GM12865 (cell line): ENCODE measurements at regions not wholly inside any gene's neighbourhood (a gene's known extent, or its start where the extent isn't known, plus 50 kb on each side); places are given as distances from the start of the nearest gene placed in this dataset.

ENCODE experiments used
- DNase-seq: peaks from one replicate; pipeline ENCODE4 v3.0.0; 2010; ENCODE audit warnings: low read depth
- H3K4me3 ChIP-seq: 2 replicates; pipeline ENCODE4 v1.5.1; 2011; ENCODE audit warnings: mild to moderate bottlenecking, low read depth, low read length, control low read depth
- TF ChIP-seq, protein P1 (sequence below): IDR thresholded peaks from 2 replicates; pipeline ENCODE4 v1.5.1; 2011; ENCODE audit warnings: low read length, control low read depth, low read depth, inconsistent platforms; ENCODE audit not compliant: insufficient read depth; ENCODE audit errors: missing control alignments

DNA sequence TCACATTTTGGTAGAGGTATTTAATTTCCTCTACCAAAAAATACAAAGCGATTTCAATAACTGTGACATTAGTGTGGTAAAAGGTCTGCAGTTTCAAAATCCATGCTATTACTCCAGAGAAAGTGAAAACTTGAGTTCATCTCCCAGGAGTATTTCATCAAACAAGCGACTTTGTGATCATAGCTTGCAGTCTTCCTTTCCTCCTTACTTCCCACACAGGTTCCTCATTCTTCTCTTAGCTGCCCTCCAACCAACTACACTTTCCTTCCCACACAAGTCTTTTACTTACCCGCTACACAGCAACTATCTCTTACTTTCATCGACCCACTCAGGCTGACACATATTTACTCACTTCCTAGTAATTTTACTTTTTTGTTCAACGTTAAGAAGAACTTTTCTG is 413.4 kb upstream of the USP15 start:
- DNase-seq = no peak
- H3K4me3 ChIP-seq = no peak overlapping the region
- TF ChIP-seq, protein P1, sequence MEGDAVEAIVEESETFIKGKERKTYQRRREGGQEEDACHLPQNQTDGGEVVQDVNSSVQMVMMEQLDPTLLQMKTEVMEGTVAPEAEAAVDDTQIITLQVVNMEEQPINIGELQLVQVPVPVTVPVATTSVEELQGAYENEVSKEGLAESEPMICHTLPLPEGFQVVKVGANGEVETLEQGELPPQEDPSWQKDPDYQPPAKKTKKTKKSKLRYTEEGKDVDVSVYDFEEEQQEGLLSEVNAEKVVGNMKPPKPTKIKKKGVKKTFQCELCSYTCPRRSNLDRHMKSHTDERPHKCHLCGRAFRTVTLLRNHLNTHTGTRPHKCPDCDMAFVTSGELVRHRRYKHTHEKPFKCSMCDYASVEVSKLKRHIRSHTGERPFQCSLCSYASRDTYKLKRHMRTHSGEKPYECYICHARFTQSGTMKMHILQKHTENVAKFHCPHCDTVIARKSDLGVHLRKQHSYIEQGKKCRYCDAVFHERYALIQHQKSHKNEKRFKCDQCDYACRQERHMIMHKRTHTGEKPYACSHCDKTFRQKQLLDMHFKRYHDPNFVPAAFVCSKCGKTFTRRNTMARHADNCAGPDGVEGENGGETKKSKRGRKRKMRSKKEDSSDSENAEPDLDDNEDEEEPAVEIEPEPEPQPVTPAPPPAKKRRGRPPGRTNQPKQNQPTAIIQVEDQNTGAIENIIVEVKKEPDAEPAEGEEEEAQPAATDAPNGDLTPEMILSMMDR = no peak

DNA sequence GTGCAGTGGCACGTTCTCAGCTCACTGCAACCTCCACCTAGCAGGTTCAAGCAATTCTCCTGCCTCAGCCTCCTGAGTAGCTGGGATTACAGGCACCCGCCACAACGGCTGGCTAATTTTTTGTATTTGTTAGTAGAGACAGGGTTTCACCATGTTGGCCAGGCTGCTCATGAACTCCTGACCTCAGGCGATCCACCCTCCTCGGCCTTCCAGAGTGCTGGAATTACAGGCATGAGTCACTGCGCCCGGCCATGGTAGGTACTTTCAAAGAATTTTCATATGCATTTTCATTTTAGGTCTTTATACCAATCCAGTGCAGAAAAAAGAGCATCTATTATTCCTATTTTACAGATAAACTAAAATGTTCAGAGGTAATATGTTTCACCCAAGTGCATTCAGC is 411.3 kb upstream of the USP15 start:
- no peak overlapping the region for H3K4me3 ChIP-seq
- DNase-seq = no peak
- TF ChIP-seq, protein P1 = no peak

DNA sequence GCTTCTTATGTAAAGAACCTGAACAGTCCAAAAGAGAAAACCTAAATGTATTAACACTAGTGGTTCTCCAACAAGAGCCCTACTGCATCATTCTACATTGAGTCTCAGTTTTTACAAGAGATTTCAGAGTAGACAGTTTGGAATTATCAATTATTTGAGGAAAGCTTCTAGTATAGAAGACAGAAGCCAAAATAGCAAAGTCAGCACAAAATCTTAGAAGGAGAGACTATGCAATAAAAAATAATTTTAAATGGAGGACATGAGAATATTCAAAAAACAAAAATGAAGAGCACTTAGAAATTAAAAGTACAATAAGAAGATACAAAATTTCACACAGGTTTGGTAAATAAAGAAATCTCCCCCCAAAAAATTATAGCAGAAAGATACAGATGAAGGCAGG is 406.3 kb upstream of the USP15 start:
- TF ChIP-seq, protein P1 = no peak
- DNase-seq = no peak
- no peak overlapping the region for H3K4me3 ChIP-seq

DNA sequence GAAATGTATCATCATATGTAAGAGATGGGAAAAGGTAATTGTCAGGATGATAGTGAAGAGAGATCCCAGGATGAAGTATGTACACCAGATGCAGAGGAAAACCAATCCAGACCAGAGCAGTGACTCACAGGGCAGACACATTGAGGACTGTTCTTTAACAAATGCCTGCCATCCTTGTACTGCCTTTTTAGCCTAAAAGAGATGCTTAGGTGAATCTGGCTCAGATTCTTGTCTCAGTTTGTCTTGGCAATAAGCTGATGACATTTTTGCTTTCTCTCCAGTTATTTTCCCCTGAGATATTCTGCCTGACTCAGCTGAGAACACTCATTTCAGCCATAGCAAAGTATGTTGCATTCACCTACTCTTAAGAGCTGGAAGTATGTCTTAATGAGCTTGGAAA is 405.3 kb upstream of the USP15 start:
- TF ChIP-seq, protein P1 = no peak
- DNase-seq = no peak

DNA sequence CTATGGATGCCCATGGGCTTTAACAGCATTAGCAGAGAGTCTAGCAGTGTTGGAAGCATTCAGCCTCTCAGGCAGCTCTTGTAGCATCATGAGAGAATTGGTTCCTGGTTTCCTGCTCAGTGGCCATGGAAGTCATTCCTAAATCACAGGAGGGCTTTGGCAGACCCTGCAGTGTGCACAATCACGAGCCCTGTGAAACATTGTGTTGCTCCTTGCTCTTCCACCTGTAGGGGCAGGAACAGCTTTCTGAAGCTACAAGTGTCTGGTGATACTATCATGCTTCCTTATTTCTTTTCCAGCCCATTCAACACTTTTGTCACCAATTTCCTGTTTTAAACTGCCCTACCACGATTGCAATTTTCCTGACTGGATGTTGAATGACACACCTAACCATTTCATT is 402.2 kb upstream of the USP15 start:
- no peak for DNase-seq
- TF ChIP-seq, protein P1 = no peak
- H3K4me3 ChIP-seq = no peak overlapping the region

More for the DNA sequence above, 405.3 kb upstream of the USP15 start:
- no peak overlapping the region for H3K4me3 ChIP-seq

DNA sequence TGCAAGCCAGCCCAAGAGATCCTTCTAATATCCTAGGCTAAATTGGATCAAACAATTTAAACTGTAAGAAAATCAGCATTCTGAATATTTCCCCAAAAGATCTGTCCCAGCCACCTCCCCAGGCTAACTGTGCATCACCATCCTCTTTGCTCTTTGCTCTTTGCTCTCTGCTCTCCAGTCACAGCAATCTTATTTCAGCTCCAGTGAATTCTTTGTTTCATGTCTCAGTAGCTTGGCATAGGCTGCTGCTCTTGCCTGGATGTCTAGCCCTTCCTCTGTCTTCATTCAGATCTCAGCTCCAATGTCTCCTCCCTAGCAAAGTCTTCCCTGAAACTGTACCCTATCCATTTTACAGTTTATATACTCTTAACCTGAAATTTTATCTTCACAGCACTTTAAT is 399.8 kb upstream of the USP15 start:
- DNase-seq = no peak
- TF ChIP-seq, protein P1 = no peak
- H3K4me3 ChIP-seq = no peak overlapping the region

DNA sequence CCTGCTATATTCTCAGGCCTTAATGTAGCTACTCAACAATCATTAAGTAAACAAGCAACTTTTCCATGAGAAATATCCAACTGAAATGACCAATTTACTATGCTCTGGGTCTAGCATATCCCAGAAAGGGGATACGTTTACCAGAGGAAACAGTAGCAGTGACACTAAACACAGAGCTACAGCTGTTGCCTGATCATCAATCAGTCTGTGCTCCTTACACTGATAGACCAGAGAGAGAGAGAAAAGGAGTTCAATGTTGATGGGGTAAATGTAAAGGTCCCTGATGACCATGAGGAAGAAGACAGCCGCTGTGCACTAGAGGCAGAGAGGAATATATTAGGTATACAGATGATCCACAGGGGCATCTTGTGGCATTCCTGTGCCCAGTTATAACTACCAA is 397.2 kb upstream of the USP15 start:
- no peak overlapping the region for H3K4me3 ChIP-seq
- no peak for DNase-seq
- TF ChIP-seq, protein P1 = no peak
